OCI-LY3 (cell line): ENCODE measurements at regions not wholly inside any gene's neighbourhood (a gene's known extent, or its start where the extent isn't known, plus 50 kb on each side); places are given as distances from the start of the nearest gene placed in this dataset.

Experiments used
- H2AFZ ChIP-seq: fragments of 200-600, 300-600 bp; shearing (Covaris generic); 2 replicates; pipeline ENCODE4 v1.6.0; 2014; ENCODE audit warnings: antibody characterized with exemption, low read depth, low read length
- H3K27ac ChIP-seq: fragments of 200-600, 300-600 bp; sonication (generic); 2 replicates; pipeline ENCODE4 v1.5.1; 2014; ENCODE audit warnings: mild to moderate bottlenecking, low read length, moderate library complexity, mixed read lengths
- H3K27me3 ChIP-seq: fragments of 200-600, 300-600 bp; sonication (generic); 2 replicates; pipeline ENCODE4 v1.6.1; 2014; ENCODE audit warnings: low read depth, low read length, mixed read lengths
- H3K36me3 ChIP-seq: fragments of 200-600, 300-600 bp; sonication (generic); replicated peaks from 2 replicates; pipeline ENCODE3; 2014; ENCODE audit warnings: low read depth, low read length, mixed read lengths
- H3K4me1 ChIP-seq: fragments of 300-600, 200-600 bp; sonication (generic); 2 replicates; pipeline ENCODE4 v1.6.1; 2014; ENCODE audit warnings: low read length, mixed read lengths
- H3K4me2 ChIP-seq: fragments of 200-600, 300-600 bp; sonication (generic); 2 replicates; pipeline ENCODE4 v1.6.1; 2014; ENCODE audit warnings: low read length, mixed read lengths
- H3K4me3 ChIP-seq: fragments of 300-600, 200-600 bp; sonication (generic); 2 replicates; pipeline ENCODE4 v1.5.1; 2014; ENCODE audit warnings: antibody characterized with exemption, mild to moderate bottlenecking, low read length, moderate library complexity
- H3K79me2 ChIP-seq: fragments of 300-600, 200-600 bp; shearing (Covaris generic); 2 replicates; pipeline ENCODE4 v1.6.1; 2014; ENCODE audit warnings: mild to moderate bottlenecking, low read length, mixed read lengths
- H3K9ac ChIP-seq: fragments of 300-600, 200-600 bp; shearing (Covaris generic); 2 replicates; pipeline ENCODE4 v1.6.0; 2014; ENCODE audit warnings: mild to moderate bottlenecking, low read length, moderate library complexity
- H3K9me3 ChIP-seq: fragments of 200-600, 300-600 bp; shearing (Covaris generic); 2 replicates; pipeline ENCODE4 v1.6.1; 2014; ENCODE audit warnings: low read length, mixed read lengths; ENCODE audit not compliant: insufficient read depth
- H4K20me1 ChIP-seq: fragments of 200-600, 300-600 bp; sonication (generic); 2 replicates; pipeline ENCODE4 v1.6.1; 2016; ENCODE audit warnings: low read length, mixed read lengths; ENCODE audit not compliant: insufficient read depth
- CTCF ChIP-seq: fragments of 200-600, 300-600 bp; sonication (generic); IDR thresholded peaks from 2 replicates; pipeline ENCODE4 v1.5.1; 2014; ENCODE audit warnings: antibody characterized with exemption, low read length, low read depth
- EZH2phosphoT487 ChIP-seq: fragments of 200-600 bp; shearing (Covaris generic); IDR thresholded peaks from 2 replicates; pipeline ENCODE4 v1.6.1; 2018; ENCODE audit warnings: antibody characterized with exemption, mixed run types, low read depth

- Histone ChIP-seq H3K79me2 (no peaks in the 10 kb centered on the region), H3K9me3 (no peaks in the 10 kb centered on the region), H3K4me1 (no peaks in the 10 kb centered on the region), H3K4me3 (no peak overlapping the region), H3K36me3 (no peaks in the 10 kb centered on the region), H3K4me2 (no peak overlapping the region), H4K20me1 (no peaks in the 10 kb centered on the region), H3K27me3 (no peaks in the 10 kb centered on the region), H3K27ac (no peak overlapping the region), H2AFZ (no peak overlapping the region), H3K9ac (no peak overlapping the region)
- no peak for TF ChIP-seq EZH2phosphoT487
- TF ChIP-seq CTCF: no peak
These were observed 418.5 kb upstream of the CDH5 start for GRCh38 chr16:65947951-65948350.

GRCh38 chr16:65945493-65945892, 421.0 kb upstream of the CDH5 start:
- Histone ChIP-seq H3K27ac (no peak overlapping the region), H4K20me1 (no peaks in the 10 kb centered on the region), H3K4me2 (no peak overlapping the region), H2AFZ (no peak overlapping the region), H3K9me3 (no peaks in the 10 kb centered on the region), H3K4me3 (no peak overlapping the region), H3K36me3 (no peaks in the 10 kb centered on the region), H3K79me2 (no peaks in the 10 kb centered on the region), H3K9ac (no peak overlapping the region), H3K4me1 (no peaks in the 10 kb centered on the region), H3K27me3 (no peaks in the 10 kb centered on the region)
- no peak for TF ChIP-seq CTCF
- no peak for TF ChIP-seq EZH2phosphoT487

- Histone ChIP-seq H2AFZ (no peak overlapping the region), H4K20me1 (no peaks in the 10 kb centered on the region), H3K27ac (no peak overlapping the region), H3K9ac (no peak overlapping the region), H3K4me1 (no peaks in the 10 kb centered on the region), H3K4me3 (no peak overlapping the region), H3K4me2 (no peak overlapping the region), H3K36me3 (no peaks in the 10 kb centered on the region), H3K9me3 (no peaks in the 10 kb centered on the region), H3K27me3 (no peaks in the 10 kb centered on the region), H3K79me2 (no peaks in the 10 kb centered on the region)
- TF ChIP-seq CTCF (no peak), EZH2phosphoT487 (no peak)
These were observed 422.1 kb upstream of the CDH5 start for GRCh38 chr16:65944361-65944760.

GRCh38 chr16:65940711-65941110, 425.8 kb upstream of the CDH5 start:
- TF ChIP-seq EZH2phosphoT487 (no peak), CTCF (no peak)
- Histone ChIP-seq H4K20me1 (no peaks in the 10 kb centered on the region), H2AFZ (no peak overlapping the region), H3K36me3 (no peaks in the 10 kb centered on the region), H3K9ac (no peak overlapping the region), H3K27ac (no peak overlapping the region), H3K9me3 (no peaks in the 10 kb centered on the region), H3K79me2 (no peaks in the 10 kb centered on the region), H3K27me3 (no peaks in the 10 kb centered on the region), H3K4me2 (no peak overlapping the region), H3K4me1 (no peaks in the 10 kb centered on the region), H3K4me3 (no peak overlapping the region)
